GM23338 (cell line): ENCODE measurements at regions not wholly inside any gene's neighbourhood (a gene's known extent, or its start where the extent isn't known, plus 50 kb on each side); places are given as distances from the start of the nearest gene placed in this dataset.

Source experiments
- ATAC-seq: fragments of 200-7000 bp; cut with Tn5 transposase; 3 replicates; pipeline ENCODE4 v1.9.1; 2020
- DNase-seq: peaks from one replicate; pipeline ENCODE4 v3.0.0-alpha.2; 2015; ENCODE audit warnings: low spot score
- H2AFZ ChIP-seq: fragments of 200-600 bp; sonication (generic); 2 replicates; pipeline ENCODE4 v1.8.0; 2016; ENCODE audit warnings: antibody characterized with exemption, mild to moderate bottlenecking, moderate library complexity
- H3F3A ChIP-seq: fragments of 200-600 bp; sonication (generic); replicated peaks from 2 replicates; pipeline ENCODE4 v1.8.0; 2017; ENCODE audit warnings: antibody characterized with exemption, mixed run types, low read depth
- H3K27ac ChIP-seq: fragments of 200-600 bp; sonication (generic); 2 replicates; pipeline ENCODE4 v1.6.1; 2016; ENCODE audit warnings: low read depth
- H3K27me3 ChIP-seq: fragments of 200-600 bp; sonication (generic); 2 replicates; pipeline ENCODE4 v1.8.0; 2016; ENCODE audit warnings: mild to moderate bottlenecking, mixed run types, moderate library complexity; ENCODE audit not compliant: insufficient read depth
- H3K36me3 ChIP-seq: fragments of 200-600 bp; sonication (generic); 2 replicates; pipeline ENCODE4 v1.8.0; 2016; ENCODE audit warnings: mild to moderate bottlenecking; ENCODE audit not compliant: insufficient read depth
- H3K4me1 ChIP-seq: fragments of 200-600 bp; sonication (generic); 2 replicates; pipeline ENCODE4 v1.8.0; 2016; ENCODE audit warnings: mild to moderate bottlenecking, moderate library complexity; ENCODE audit not compliant: insufficient read depth
- H3K4me2 ChIP-seq: fragments of 200-600 bp; sonication (generic); 2 replicates; pipeline ENCODE4 v1.7.1; 2017; ENCODE audit warnings: mixed run types
- H3K4me3 ChIP-seq: fragments of 200-600 bp; sonication (generic); 2 replicates; pipeline ENCODE4 v1.6.1; 2016; ENCODE audit warnings: mixed run types
- H3K79me2 ChIP-seq: fragments of 200-600 bp; sonication (generic); replicated peaks from 2 replicates; pipeline ENCODE4 v1.8.0; 2017; ENCODE audit warnings: mild to moderate bottlenecking; ENCODE audit not compliant: insufficient read depth
- H3K9me2 ChIP-seq: fragments of 200-600 bp; sonication (generic); 2 replicates; pipeline ENCODE4 v1.8.0; 2017; ENCODE audit not compliant: insufficient read depth
- H4K20me1 ChIP-seq: fragments of 200-600 bp; sonication (generic); replicated peaks from 2 replicates; pipeline ENCODE4 v1.8.0; 2017; ENCODE audit warnings: mild to moderate bottlenecking; ENCODE audit not compliant: insufficient read depth
- H3K27ac Mint-ChIP-seq: 2 replicates; pipeline ENCODE4 v1.8.0; 2020; ENCODE audit warnings: inconsistent platforms, mild to moderate bottlenecking, moderate library complexity, mixed read lengths
- H3K27me3 Mint-ChIP-seq: 3 replicates; pipeline ENCODE4 v1.8.0; 2022; ENCODE audit warnings: low read depth, mild to moderate bottlenecking, moderate library complexity, mixed read lengths, inconsistent platforms; ENCODE audit not compliant: insufficient read depth, poor library complexity
- H3K36me3 Mint-ChIP-seq: 3 replicates; pipeline ENCODE4 v1.8.0; 2021; ENCODE audit warnings: low read depth, mild to moderate bottlenecking, inconsistent platforms, moderate library complexity, mixed read lengths
- H3K4me1 Mint-ChIP-seq: 3 replicates; pipeline ENCODE4 v1.8.0; 2020; ENCODE audit warnings: mild to moderate bottlenecking, inconsistent platforms, mixed read lengths
- H3K4me3 Mint-ChIP-seq: 3 replicates; pipeline ENCODE4 v1.8.0; 2021; ENCODE audit warnings: moderate library complexity, mild to moderate bottlenecking, inconsistent platforms, mixed read lengths
- H3K9me3 Mint-ChIP-seq: 3 replicates; pipeline ENCODE4 v1.8.0; 2020; ENCODE audit warnings: moderate library complexity, mild to moderate bottlenecking, inconsistent platforms, mixed read lengths
- CREB1 ChIP-seq: fragments of 250-450 bp; sonication (Bioruptor Pico); IDR thresholded peaks from 2 replicates; pipeline ENCODE4 v1.5.0; 2020; ENCODE audit warnings: low read depth, mild to moderate bottlenecking, moderate library complexity
- CTCF ChIP-seq, 2 experiments: fragments of 200-600 bp in 1 of 2; sonication (generic) in 1 of 2; conservative IDR thresholded peaks; 2 replicates each; pipeline versions ENCODE4 v1.5.1 to v1.6.1; 2016 to 2017; ENCODE audit warnings: antibody characterized with exemption in 2 of 2, low read depth in 2 of 2, mild to moderate bottlenecking in 2 of 2, moderate library complexity in 1 of 2
- ETS1 ChIP-seq: IDR thresholded peaks from 2 replicates; pipeline ENCODE4 v1.6.1; 2016; ENCODE audit warnings: antibody characterized with exemption
- EZH2 ChIP-seq: fragments of 200-600 bp; sonication (generic); IDR thresholded peaks from one replicate; pipeline ENCODE4 v1.8.0; 2017; ENCODE audit warnings: antibody characterized with exemption, mild to moderate bottlenecking, low read depth; ENCODE audit not compliant: unreplicated experiment
- EZH2phosphoT487 ChIP-seq: fragments of 200-600 bp; sonication (generic); IDR thresholded peaks from one replicate; pipeline ENCODE4 v1.8.1; 2018; ENCODE audit warnings: antibody characterized with exemption; ENCODE audit not compliant: unreplicated experiment
- JUNB ChIP-seq: IDR thresholded peaks from one replicate; pipeline ENCODE4 v1.6.1; 2016; ENCODE audit warnings: antibody characterized with exemption; ENCODE audit not compliant: unreplicated experiment
- NANOG ChIP-seq: IDR thresholded peaks from 2 replicates; pipeline ENCODE4 v1.6.1; 2016; ENCODE audit warnings: antibody characterized with exemption, borderline replicate concordance
- POLR2AphosphoS5 ChIP-seq: IDR thresholded peaks from 2 replicates; pipeline ENCODE4 v1.6.1; 2016; ENCODE audit warnings: antibody characterized with exemption, low read depth
- REST ChIP-seq: IDR thresholded peaks from one replicate; pipeline ENCODE4 v1.6.1; 2018; ENCODE audit warnings: antibody characterized with exemption; ENCODE audit not compliant: unreplicated experiment
- STAT1 ChIP-seq: IDR thresholded peaks from one replicate; pipeline ENCODE4 v1.6.1; 2016; ENCODE audit warnings: antibody characterized with exemption; ENCODE audit not compliant: unreplicated experiment
- ZNF114 ChIP-seq: fragments of 250-450 bp; sonication (Bioruptor Pico); IDR thresholded peaks from 2 replicates; pipeline ENCODE4 v1.5.0; 2020; ENCODE audit warnings: mild to moderate bottlenecking, moderate library complexity
- ZNF331 ChIP-seq: fragments of 250-450 bp; sonication (Bioruptor Pico); IDR thresholded peaks from 2 replicates; pipeline ENCODE4 v1.5.0; 2020; ENCODE audit warnings: low read depth, mild to moderate bottlenecking, moderate library complexity

- TF ChIP-seq STAT1 (no peak), JUNB (no peak), POLR2AphosphoS5 (no peak), ZNF114 (CRISPR knock-in tag) (no peak), EZH2 (no peak), CREB1 (CRISPR knock-in tag) (no peak), NANOG (no peak), ETS1 (no peak), ZNF331 (no peak), CTCF (conservative IDR thresholded peaks at IDR 0.05; ENCODE audit: low read depth in 2 of 2) (no peak), EZH2phosphoT487 (no peak), REST (no peak)
- no peaks in the 10 kb centered on the region for H3K4me1 ChIP-seq
- H3K36me3 Mint-ChIP-seq, result no peaks in the 10 kb centered on the region
- H3K36me3 ChIP-seq, result no peaks in the 10 kb centered on the region
- H2AFZ ChIP-seq, result no peak overlapping the region
- no peak overlapping the region for H3K27ac ChIP-seq
- no peak overlapping the region for H3K27ac Mint-ChIP-seq
- H3K9me2 ChIP-seq, result no peaks in the 10 kb centered on the region
- H3K4me3 Mint-ChIP-seq, result no peak overlapping the region
- H4K20me1 ChIP-seq, result no peaks in the 10 kb centered on the region
- peaks cover 6% of the 10 kb centered on the region; the same call in 2 of the 3 replicates for H3K4me1 Mint-ChIP-seq
- H3K27me3 Mint-ChIP-seq, result peaks cover 2% of the 10 kb centered on the region
- no peaks in the 10 kb centered on the region for H3F3A ChIP-seq
- no peak overlapping the region for H3K4me3 ChIP-seq
- no peaks in the 10 kb centered on the region; the same call in 2 of the 3 replicates for H3K9me3 Mint-ChIP-seq
- no peak for ATAC-seq
- no peak for DNase-seq
- H3K79me2 ChIP-seq, result no peaks in the 10 kb centered on the region
- no peak overlapping the region for H3K4me2 ChIP-seq
- H3K27me3 ChIP-seq, result no peaks in the 10 kb centered on the region
Measured at GRCh38 chr18:56233595-56233994, 404.8 kb downstream of the TXNL1 start.
